HEK293T (cell line): ENCODE measurements at regions not wholly inside any gene's neighbourhood (a gene's known extent, or its start where the extent isn't known, plus 50 kb on each side); places are given as distances from the start of the nearest gene placed in this dataset.

Experiments
- ARNT ChIP-seq: fragments of 450-650 bp; IDR thresholded peaks from 2 replicates; pipeline ENCODE4 v1.6.1; 2017; ENCODE audit warnings: mild to moderate bottlenecking
- BHLHE40 ChIP-seq: fragments of 450-650 bp; IDR thresholded peaks from 2 replicates; pipeline ENCODE4 v1.6.1; 2016; ENCODE audit warnings: mild to moderate bottlenecking, moderate library complexity, borderline replicate concordance
- FOXK2 ChIP-seq: fragments of 450-650 bp; IDR thresholded peaks from 2 replicates; pipeline ENCODE4 v1.6.1; 2016; ENCODE audit warnings: mild to moderate bottlenecking
- SUZ12 ChIP-seq: fragments of 450-650 bp; IDR thresholded peaks from 2 replicates; pipeline ENCODE4 v1.6.1; 2016; ENCODE audit warnings: mild to moderate bottlenecking
- ZNF384 ChIP-seq: fragments of 450-650 bp; IDR thresholded peaks from 2 replicates; pipeline ENCODE4 v1.6.1; 2016
- TF ChIP-seq, protein P1 (sequence below): fragments of 450-650 bp; IDR thresholded peaks from 2 replicates; pipeline ENCODE4 v1.6.1; 2016

DNA sequence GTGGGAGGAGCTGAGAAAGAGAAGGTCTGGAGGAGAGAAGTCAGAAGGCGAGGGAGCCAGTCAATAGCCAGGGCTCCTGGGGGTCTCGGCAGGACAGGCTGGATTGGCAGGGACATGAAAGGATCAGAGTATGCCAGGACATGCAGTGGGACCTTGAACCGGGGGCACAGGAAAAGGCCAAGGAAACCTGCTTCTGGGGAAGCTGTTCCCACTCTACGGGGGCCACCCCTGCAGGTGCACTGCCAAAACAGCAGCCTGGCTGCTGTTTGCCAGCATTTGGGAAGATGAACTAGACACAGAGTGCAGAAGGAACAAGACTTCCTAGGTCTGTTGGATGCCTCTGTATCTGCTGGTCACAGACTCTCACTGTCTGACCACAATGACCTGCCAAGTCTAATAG lies 194.9 kb upstream of the PRSS58 start:
- TF ChIP-seq ARNT, result no peak
- TF ChIP-seq ZNF384, result no peak
- no peak for TF ChIP-seq SUZ12
- TF ChIP-seq BHLHE40, result no peak
- no peak for TF ChIP-seq FOXK2
- TF ChIP-seq, protein P1, sequence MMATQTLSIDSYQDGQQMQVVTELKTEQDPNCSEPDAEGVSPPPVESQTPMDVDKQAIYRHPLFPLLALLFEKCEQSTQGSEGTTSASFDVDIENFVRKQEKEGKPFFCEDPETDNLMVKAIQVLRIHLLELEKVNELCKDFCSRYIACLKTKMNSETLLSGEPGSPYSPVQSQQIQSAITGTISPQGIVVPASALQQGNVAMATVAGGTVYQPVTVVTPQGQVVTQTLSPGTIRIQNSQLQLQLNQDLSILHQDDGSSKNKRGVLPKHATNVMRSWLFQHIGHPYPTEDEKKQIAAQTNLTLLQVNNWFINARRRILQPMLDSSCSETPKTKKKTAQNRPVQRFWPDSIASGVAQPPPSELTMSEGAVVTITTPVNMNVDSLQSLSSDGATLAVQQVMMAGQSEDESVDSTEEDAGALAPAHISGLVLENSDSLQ, result no peak
